ENCODE measurements at regions not wholly inside any gene's neighbourhood (a gene's known extent, or its start where the extent isn't known, plus 50 kb on each side); places are given as distances from the start of the nearest gene placed in this dataset. TPM values are rescaled to one million over a fixed set of nuclear protein-coding genes. Genes with fewer than 3 reads are reported as not detected.
"Not testable (repeated sequence)": the region's sequence is repeated elsewhere in the genome, so short reads cannot be mapped to it uniquely, and the experiment has no call there.

DNA sequence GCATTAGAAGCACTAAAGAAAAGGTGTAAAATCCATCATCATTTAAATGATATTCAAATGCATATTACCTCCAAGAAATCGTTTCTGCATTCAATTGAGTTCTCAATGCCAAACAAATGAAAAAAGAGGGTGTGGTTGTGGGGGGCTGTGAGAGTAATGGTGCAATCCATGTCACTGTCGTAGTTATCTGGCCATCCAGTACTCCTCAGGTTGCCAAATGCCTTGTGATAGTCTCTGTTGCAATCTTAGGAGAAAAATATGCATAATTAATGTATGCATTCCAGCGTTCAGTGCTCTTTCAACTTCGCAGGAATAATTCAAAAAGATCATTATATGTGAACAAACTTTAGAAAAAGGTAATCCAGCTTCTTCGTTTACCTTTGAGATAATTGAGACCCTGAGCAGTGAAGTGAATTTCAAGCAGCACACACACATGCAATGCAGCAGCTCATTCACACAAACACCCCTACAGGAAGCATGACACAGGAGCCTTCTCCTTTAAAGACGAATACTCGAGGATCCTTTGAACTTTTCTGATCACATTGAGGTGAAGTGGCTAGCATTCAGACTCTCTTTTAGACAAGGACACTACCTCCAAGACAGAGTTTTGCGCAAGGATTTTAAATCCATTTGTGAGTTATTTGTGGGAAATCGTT lies 73.4 kb downstream of the OR13A1 start:
- Histone ChIP-seq H3K27me3 (no peaks in the 10 kb centered on the region), H3K27ac (no peak overlapping the region), H3K9me3 (no peaks in the 10 kb centered on the region), H3K36me3 (replicated peaks in 1 of 2; ENCODE audit: insufficient read depth in 1 of 2, low read depth in 2 of 2) (no peaks in the 10 kb centered on the region), H3K4me1 (no peaks in the 10 kb centered on the region), H3K4me3 (no peak overlapping the region)
- WGBS, 2 donors, result 32 to 35% methylated on average over 9 of the region's 9 CpGs
- ATAC-seq, result no peak
- DNase-seq, result no peak
- intact Hi-C loops (cut with DNase I), result no loop called here
- TF ChIP-seq, protein P1, sequence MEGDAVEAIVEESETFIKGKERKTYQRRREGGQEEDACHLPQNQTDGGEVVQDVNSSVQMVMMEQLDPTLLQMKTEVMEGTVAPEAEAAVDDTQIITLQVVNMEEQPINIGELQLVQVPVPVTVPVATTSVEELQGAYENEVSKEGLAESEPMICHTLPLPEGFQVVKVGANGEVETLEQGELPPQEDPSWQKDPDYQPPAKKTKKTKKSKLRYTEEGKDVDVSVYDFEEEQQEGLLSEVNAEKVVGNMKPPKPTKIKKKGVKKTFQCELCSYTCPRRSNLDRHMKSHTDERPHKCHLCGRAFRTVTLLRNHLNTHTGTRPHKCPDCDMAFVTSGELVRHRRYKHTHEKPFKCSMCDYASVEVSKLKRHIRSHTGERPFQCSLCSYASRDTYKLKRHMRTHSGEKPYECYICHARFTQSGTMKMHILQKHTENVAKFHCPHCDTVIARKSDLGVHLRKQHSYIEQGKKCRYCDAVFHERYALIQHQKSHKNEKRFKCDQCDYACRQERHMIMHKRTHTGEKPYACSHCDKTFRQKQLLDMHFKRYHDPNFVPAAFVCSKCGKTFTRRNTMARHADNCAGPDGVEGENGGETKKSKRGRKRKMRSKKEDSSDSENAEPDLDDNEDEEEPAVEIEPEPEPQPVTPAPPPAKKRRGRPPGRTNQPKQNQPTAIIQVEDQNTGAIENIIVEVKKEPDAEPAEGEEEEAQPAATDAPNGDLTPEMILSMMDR (IDR thresholded peaks at IDR 0.05), result no peak
- no peak for TF ChIP-seq POLR2A (IDR thresholded peaks at IDR 0.05)

DNA sequence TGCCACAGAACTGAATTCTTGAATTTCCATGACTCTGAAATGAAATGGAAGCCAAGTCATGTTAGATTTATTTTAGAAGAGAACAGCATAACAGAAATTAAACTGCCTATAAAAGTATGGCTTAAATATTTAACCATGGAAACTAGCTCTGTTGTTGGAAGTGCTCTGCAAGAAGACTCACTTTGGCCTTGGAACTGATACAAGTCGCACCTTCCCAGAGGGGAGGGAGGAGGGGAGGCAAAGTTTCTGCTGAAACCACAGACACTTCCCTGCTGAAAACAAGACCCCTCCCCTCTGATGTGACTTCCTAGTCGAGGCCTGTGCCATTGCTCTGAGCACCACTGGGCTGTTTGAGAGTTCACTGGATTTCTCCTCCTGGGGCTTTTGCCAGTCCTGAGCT lies 72.1 kb downstream of the OR13A1 start:
- TF ChIP-seq, protein P1 (IDR thresholded peaks at IDR 0.05), result no peak
- TF ChIP-seq POLR2A (IDR thresholded peaks at IDR 0.05), result no peak
- DNase-seq (no peak), ATAC-seq (no peak)
- no peak overlapping the region for H3K4me3 ChIP-seq
- H3K4me1 ChIP-seq, result no peaks in the 10 kb centered on the region
- no peaks in the 10 kb centered on the region for H3K9me3 ChIP-seq
- H3K36me3 ChIP-seq (replicated peaks in 1 of 2; ENCODE audit: insufficient read depth in 1 of 2, low read depth in 2 of 2), result no peaks in the 10 kb centered on the region
- 70 to 80% methylated on average over 2 of the region's 2 CpGs for WGBS, 2 donors
- no peak overlapping the region for H3K27ac ChIP-seq
- H3K27me3 ChIP-seq, result no peaks in the 10 kb centered on the region
- intact Hi-C loops (cut with DNase I), result no loop called here

DNA sequence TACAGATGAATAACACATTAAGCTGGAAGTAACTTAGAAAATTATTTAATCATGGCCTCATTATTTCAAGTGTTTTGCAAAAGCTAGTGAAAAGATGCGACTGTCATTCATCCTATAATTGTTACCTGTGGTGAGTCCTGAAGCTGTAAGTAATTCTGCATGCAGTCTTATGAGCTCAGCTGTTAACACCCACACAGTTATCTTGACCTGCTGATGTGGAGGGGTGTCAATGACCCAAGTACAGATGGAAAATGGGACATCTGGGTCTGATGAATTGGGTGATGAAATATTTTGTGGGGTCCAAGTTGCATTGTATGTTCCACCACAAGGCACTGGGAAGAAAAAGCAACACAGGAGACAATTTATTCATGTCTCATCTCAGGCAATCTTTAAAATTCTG lies 68.9 kb downstream of the OR13A1 start:
- TF ChIP-seq, protein P1 (IDR thresholded peaks at IDR 0.05), result no peak
- no peak for TF ChIP-seq POLR2A (IDR thresholded peaks at IDR 0.05)
- 59 to 100% methylated on average over 1 of the region's 1 CpG for WGBS, 2 donors
- no peaks in the 10 kb centered on the region for H3K9me3 ChIP-seq
- ATAC-seq (no peak), DNase-seq (no peak)
- no peaks in the 10 kb centered on the region for H3K4me1 ChIP-seq
- H3K27me3 ChIP-seq, result no peaks in the 10 kb centered on the region
- no peaks in the 10 kb centered on the region for H3K36me3 ChIP-seq (replicated peaks in 1 of 2; ENCODE audit: insufficient read depth in 1 of 2, low read depth in 2 of 2)
- H3K4me3 ChIP-seq, result no peak overlapping the region
- H3K27ac ChIP-seq, result no peak overlapping the region
- intact Hi-C loops (cut with DNase I), result no loop called here

DNA sequence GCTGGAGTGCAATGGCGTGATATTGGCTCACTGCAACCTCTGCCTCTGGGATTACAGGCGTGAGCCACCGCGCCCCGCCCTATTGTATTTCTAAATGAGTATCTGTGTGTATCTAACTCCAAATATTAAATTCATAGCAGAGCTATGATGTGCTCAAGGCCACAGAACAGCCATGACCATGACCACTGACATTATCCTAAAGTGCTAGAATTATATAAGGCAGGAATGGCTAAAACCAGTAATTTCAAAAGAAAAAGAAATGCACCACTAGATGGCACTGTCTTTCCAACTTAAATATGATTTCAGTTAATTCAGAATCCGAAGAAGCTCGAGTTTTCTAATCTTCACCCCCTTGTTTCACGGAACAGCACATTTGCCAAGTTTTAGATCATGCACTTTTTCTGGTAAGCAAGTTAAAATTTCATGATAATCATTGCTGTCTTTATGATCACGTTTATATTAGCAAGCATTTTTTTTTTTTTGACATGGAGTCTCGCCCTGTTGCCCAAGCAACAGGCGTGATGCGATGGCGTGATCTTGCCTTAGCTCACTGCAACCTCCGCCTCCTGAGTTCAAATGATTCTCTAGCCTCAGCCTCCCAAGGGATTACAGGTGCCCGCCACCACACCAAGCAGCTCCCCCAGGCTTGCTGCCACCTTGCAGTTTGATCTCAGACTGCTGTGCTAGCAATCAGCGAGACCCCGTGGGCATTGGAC lies 65.3 kb downstream of the OR13A1 start:
- intact Hi-C loops (cut with DNase I), result no loop called here
- TF ChIP-seq, protein P1 (IDR thresholded peaks at IDR 0.05), result peak; percentile 31 to 72 (median 61)
- no peak for TF ChIP-seq POLR2A (IDR thresholded peaks at IDR 0.05)
- Histone ChIP-seq H3K4me1 (no peaks in the 10 kb centered on the region), H3K27me3 (no peaks in the 10 kb centered on the region), H3K4me3 (no peak overlapping the region), H3K27ac (no peak overlapping the region), H3K36me3 (replicated peaks in 1 of 2; ENCODE audit: insufficient read depth in 1 of 2, low read depth in 2 of 2) (no peaks in the 10 kb centered on the region), H3K9me3 (no peaks in the 10 kb centered on the region)
- ATAC-seq, result peak; percentile 35
- 37 to 54% methylated on average over 17 of the region's 17 CpGs for WGBS, 2 donors
- peak in 2 of 4 donors; percentile 13 to 22 for DNase-seq

DNA sequence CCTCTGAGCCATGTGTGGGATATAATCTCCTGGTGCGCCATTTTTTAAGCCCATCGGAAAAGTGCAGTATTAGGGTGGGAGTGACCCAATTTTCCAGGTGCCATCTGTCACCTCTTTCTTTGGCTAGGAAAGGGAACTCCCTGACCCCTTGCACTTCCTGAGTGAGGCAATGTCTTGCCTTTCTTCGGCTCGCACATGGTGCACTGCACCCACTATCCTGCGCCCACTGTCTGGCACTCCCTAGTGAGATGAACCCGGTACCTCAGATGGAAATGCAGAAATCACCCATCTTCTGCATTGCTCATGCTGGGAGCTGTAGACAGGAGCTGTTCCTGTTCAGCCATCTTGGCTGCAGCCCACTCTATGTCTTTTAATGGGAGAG lies 64.7 kb downstream of the OR13A1 start:
- H3K27ac ChIP-seq; H3K4me1 ChIP-seq; intact Hi-C loops (cut with DNase I); DNase-seq; ATAC-seq; H3K4me3 ChIP-seq; H3K36me3 ChIP-seq (replicated peaks in 1 of 2; ENCODE audit: insufficient read depth in 1 of 2, low read depth in 2 of 2); H3K27me3 ChIP-seq; H3K9me3 ChIP-seq: not testable (repeated sequence)
- WGBS, 2 donors, result 41 to 63% methylated on average over 6 of the region's 6 CpGs

Small RNAs in the stretch of these regions (microRNA-seq; reads per million reads assigned to microRNA genes)
- 0 reads per million in 2 donors for gene MIR3156-1 (ENCODE audit: borderline number of aligned reads in 2 of 2, borderline replicate concordance in 2 of 2)

Small RNAs in the stretch of these regions (small RNA-seq; reads per million reads assigned to genes)
- gene AL512324.1, result not detected
- not detected for gene MIR3156-1
- not detected for gene RNU6-1207P

Measured in body of pancreas (tissue), 4 donors.